Hematopoietic multipotent progenitor cell treated with erythropoietin and hydrocortisone succinate and interleukin-3 and kit ligand, for 6 days (in vitro differentiated cells): ENCODE measurements at regions not wholly inside any gene's neighbourhood (a gene's known extent, or its start where the extent isn't known, plus 50 kb on each side); places are given as distances from the start of the nearest gene placed in this dataset.
"Not testable (repeated sequence)": the region's sequence is repeated elsewhere in the genome, so short reads cannot be mapped to it uniquely, and the experiment has no call there.

Experiments used
- DNase-seq: peaks from one replicate; pipeline ENCODE4 v3.0.0-alpha.2; 2015

GRCh38 chr1:38204698-38205097, 158.1 kb upstream of the POU3F1 start:
- DNase-seq: no peak

DNA sequence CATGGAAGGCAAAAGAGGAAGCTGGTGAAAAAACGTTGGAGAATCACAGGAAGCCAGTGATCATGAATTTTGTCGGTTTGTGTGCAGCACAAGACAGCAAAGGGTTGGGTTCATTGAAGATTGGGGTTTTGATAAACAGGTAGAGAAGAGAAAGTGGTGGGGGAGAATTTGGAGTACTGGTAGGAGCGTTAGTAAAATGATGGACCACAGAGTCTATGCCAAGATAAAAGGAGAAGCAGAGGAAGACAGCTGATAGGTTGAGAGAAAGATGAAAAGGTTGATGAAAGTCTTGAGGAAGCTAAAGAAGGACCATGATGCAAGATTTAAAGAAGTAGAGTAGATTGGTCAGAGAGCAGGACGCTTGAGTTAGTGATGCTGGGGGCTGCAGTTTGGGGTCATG, 156.8 kb upstream of the POU3F1 start:
- peak; percentile 27 for DNase-seq

GRCh38 chr1:38201431-38201830, 154.8 kb upstream of the POU3F1 start:
- no peak for DNase-seq

DNA sequence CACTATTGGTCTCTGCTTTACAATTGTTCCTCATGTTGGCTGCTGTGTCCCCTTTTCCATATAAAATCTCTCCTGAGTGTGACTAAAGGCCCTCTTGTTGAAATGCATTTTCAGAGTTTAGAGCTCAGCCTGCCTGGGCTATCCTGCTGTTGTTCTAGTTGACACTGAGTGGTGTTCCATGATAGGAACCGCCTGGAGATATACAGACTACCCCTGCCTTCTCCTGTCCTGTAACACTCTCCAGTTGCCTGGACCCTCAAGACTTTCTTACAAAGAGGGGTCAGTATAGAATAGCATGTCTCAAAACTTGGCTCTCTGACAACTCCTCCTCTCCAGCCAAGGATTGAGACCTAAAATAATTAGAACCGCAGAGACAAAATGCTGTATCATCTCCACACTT, 152.0 kb upstream of the POU3F1 start:
- DNase-seq: no peak

- DNase-seq: no peak
Observed at GRCh38 chr1:38198099-38198498, 151.5 kb upstream of the POU3F1 start.

DNA sequence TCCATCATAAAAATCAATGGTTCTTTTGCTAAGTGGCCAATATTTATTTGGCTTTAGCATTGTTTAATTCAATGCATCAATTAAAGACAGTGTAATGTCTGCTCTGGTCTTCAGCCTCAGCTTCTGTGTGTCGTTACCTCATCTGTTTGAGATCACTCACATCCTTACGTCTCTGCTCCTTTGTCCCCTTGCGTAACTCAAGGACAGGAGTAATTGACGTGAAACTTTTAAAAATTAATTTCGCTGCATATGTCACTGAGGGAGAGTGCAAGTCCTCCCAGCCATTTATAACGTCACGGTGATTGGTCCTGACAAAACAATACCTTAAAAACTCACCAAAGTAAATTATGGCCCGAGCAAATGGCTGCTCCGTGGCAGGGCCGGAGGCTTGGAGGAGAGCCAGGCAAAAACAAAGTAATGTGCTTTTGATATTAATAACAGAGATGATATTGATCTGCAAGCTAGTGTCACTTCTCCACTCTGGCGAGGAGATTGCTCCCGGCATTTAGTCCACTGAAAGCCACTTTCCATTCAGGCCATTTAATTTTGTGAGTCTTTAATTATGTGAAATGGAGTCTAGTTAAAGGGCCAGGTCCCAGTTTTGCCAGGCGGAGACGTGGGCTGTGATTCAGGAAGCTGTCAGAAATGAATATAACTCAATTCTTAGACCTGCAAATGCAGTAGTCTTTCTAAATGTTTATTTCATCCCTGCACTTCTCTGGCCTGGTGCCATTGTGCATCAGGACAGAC, 150.9 kb upstream of the POU3F1 start:
- DNase-seq: no peak

GRCh38 chr1:38194472-38194871, 147.9 kb upstream of the POU3F1 start:
- no peak for DNase-seq

- no peak for DNase-seq
Observed at GRCh38 chr1:38193040-38193439, 146.4 kb upstream of the POU3F1 start.

DNA sequence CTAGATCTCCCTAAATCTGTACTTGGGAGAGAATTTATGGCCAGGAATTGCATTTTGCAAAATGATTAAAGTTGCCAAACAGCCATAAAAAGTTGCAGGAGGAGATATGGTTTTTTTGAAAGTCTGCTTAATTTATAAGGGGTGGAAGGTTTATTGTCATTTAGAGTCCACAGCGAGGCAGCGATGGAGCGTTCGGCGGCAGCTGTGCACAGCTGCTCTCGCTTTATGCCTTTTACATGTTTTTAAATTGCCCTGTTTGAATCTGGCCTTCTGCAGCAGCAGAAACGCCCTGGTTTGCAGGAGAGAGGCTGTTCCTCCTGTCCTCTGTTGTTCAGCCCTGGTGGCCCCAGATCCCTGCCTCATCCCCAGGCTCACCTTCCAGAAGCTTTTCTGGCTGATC, 144.9 kb upstream of the POU3F1 start:
- DNase-seq: no peak

- no peak for DNase-seq
Observed at GRCh38 chr1:38190983-38191382, 144.4 kb upstream of the POU3F1 start.

DNA sequence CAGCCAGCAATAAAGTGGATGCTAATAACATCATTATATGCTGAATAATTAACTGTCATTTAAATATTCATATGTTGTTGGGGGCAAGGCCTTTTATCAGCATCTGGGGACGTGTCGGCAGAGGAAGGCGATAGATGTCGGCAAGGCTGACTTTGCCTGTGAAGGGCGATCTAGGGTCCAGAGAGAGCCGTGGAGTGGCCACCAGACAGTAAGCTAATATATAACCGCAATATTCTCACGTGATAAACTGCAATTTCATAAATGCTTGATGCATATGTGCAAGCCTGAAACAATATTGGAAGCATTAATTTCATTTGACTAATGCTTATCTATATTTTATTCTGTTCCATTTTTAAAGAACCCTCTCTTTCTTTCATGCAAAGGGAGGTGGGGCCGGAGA, 141.0 kb upstream of the POU3F1 start:
- no peak for DNase-seq

GRCh38 chr1:38186566-38186965, 140.0 kb upstream of the POU3F1 start:
- DNase-seq: no peak

GRCh38 chr1:38185913-38186312, 139.3 kb upstream of the POU3F1 start:
- no peak for DNase-seq

- no peak for DNase-seq
Observed at GRCh38 chr1:38183747-38184146, 137.2 kb upstream of the POU3F1 start.

DNA sequence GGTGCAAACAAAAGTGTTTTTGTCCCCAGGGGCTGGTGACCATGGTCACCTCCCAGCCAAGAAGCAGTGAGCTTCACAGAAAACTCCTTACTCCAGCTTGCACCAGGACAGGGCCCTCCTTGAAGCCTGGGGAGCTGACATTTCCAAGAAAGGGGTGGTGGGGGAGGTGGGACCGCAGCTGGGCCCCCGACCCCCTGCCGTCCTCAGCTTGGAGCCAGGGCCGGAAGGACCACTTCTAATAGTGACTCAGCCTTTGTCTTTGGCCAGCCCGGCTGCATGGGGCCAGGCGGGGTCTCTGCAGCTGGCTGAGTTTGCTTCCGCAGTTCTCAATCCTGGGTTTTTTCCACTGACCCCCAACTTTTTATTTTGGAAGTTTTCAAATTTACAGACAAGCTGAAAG, 136.5 kb upstream of the POU3F1 start:
- no peak for DNase-seq

DNA sequence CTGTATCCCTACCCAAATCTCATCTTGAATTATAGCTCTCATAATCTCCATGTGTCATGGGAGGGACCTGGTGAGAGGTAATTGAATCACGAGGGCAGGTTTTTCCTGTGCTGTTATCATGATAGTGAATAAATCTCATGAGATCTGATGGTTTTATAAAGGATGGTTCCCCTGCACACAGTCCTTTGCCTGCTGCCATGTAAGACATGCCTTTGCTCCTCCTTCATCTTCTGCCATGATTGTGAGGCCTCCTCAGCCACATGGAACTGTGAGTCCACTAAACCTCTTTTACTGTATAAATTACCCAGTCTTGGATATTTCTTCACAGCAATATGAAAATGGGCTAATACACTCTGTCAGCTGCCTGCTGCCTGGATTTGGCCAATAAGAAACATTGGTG, 133.8 kb upstream of the POU3F1 start:
- DNase-seq: not testable (repeated sequence)

DNA sequence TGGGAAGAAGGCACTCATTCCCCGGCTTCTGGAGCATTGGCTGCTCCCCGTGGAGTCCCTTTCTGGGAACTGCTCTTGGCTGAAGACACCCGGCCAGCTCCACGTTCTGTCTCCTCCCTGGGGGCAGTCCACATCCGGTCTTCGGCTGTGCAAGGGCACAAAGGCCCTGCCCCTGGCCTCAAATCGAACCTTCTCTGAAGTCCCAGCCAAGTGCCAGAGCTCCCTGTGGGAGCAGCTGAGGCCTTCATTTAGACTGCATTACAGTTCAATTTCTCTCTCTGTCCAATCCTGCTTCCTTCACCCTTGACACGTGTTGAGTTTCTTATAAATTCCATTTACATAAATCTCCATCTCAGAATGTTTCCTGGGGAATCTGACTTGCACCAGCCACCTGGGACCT, 132.9 kb upstream of the POU3F1 start:
- DNase-seq: no peak

- no peak for DNase-seq
Observed at GRCh38 chr1:38178216-38178615, 131.6 kb upstream of the POU3F1 start.

GRCh38 chr1:38175121-38175520, 128.5 kb upstream of the POU3F1 start:
- DNase-seq: no peak

DNA sequence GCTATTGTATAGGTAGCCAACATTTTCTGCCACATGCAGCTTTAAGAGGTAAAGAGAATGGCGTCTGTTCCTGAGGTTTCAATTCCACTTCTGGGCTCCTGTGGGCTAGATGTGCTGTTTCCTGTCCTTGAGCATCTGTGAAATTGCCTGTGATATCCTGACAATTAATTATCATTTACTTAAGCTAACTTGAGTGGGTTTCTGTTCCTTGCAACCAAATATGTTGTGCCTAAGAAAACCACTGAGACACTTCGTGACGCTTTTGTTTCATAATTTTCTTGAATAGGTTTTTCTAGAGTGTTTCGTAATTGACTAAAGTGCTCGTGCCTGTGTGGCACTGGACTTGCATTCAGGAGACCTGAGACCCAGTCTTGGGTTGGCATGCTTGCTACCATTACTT, 127.3 kb upstream of the POU3F1 start:
- DNase-seq: no peak

- no peak for DNase-seq
Observed at GRCh38 chr1:38173157-38173831, 126.7 kb upstream of the POU3F1 start.

DNA sequence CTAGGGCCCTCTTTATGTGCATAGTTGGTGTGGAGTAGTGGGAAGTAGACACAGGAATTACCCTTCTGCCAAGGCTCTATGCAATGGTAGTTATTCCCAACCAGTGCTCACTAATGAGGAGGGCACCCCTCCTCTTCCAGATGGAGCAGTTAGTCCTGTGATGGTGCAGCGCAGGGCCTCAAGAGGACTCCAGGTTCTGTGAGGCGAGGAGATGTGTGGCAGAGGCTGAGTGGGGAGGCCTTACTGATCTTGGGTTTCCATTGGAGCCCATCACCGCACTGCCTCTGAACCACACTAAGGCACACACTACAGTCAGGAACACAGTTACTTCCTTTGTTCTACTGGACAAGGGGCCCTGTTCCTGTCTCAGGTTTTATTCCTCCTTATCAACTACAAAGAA, 122.5 kb upstream of the POU3F1 start:
- no peak for DNase-seq

- DNase-seq: no peak
Observed at GRCh38 chr1:38168365-38168764, 121.8 kb upstream of the POU3F1 start.

- no peak for DNase-seq
Observed at GRCh38 chr1:38166461-38166860, 119.9 kb upstream of the POU3F1 start.
